WTC11 (cell line): ENCODE measurements at regions not wholly inside any gene's neighbourhood (a gene's known extent, or its start where the extent isn't known, plus 50 kb on each side); places are given as distances from the start of the nearest gene placed in this dataset.

ENCODE experiments used
- ATAC-seq: fragments of 200-7000 bp; cut with Tn5 transposase; 2 replicates; pipeline ENCODE4 v1.10.0; 2021; ENCODE audit warnings: mild to moderate bottlenecking, moderate library complexity
- CTCF ChIA-PET: fragments of 300-600 bp; sonication (Branson Sonifier 250); formaldehyde crosslinking; loops from one replicate; lab custom pipeline; 2021; ENCODE audit warnings: antibody characterized with exemption; lab: Charles Lee
- POLR2A ChIA-PET: fragments of 350-600 bp; sonication (Branson Sonifier 250); formaldehyde crosslinking; loops from one replicate; lab custom pipeline; 2021; ENCODE audit warnings: antibody characterized with exemption; lab: Charles Lee
- DNase-seq: peaks from one replicate; pipeline ENCODE4 v3.0.0; 2021; ENCODE audit warnings: low spot score
- H3K27ac Mint-ChIP-seq: 2 replicates; pipeline ENCODE4 v1.8.0; 2021; ENCODE audit warnings: mixed read lengths
- H3K27me3 Mint-ChIP-seq: 2 replicates; pipeline ENCODE4 v1.8.0; 2021; ENCODE audit warnings: low read depth, mild to moderate bottlenecking, moderate library complexity, mixed read lengths
- H3K36me3 Mint-ChIP-seq: 2 replicates; pipeline ENCODE4 v1.8.0; 2021; ENCODE audit warnings: mixed read lengths
- H3K4me1 Mint-ChIP-seq: 2 replicates; pipeline ENCODE4 v1.8.0; 2022; ENCODE audit warnings: mixed read lengths
- H3K4me3 Mint-ChIP-seq: 2 replicates; pipeline ENCODE4 v1.8.0; 2021; ENCODE audit warnings: mild to moderate bottlenecking, moderate library complexity, mixed read lengths
- H3K9me3 Mint-ChIP-seq: 2 replicates; pipeline ENCODE4 v1.8.0; 2021; ENCODE audit warnings: mixed read lengths
- ARID4B ChIP-seq: sonication (generic); formaldehyde crosslinking; IDR thresholded peaks from 2 replicates; pipeline ENCODE4 v1.8.0; 2023; ENCODE audit warnings: missing genetic modification reagents, mild to moderate bottlenecking, borderline replicate concordance
- CDX4 ChIP-seq: fragments of 250-450 bp; sonication (Bioruptor Pico); IDR thresholded peaks from 2 replicates; pipeline ENCODE4 v1.9.0; 2021; ENCODE audit warnings: moderate library complexity, mild to moderate bottlenecking, inconsistent platforms, borderline replicate concordance
- CREM ChIP-seq: sonication (generic); formaldehyde crosslinking; IDR thresholded peaks from 2 replicates; pipeline ENCODE4 v1.8.1; 2022; ENCODE audit warnings: mild to moderate bottlenecking, missing genetic modification reagents, moderate library complexity
- E2F4 ChIP-seq: sonication (generic); formaldehyde crosslinking; IDR thresholded peaks from 2 replicates; pipeline ENCODE4 v1.8.1; 2022; ENCODE audit warnings: low read depth, mild to moderate bottlenecking, moderate library complexity, missing genetic modification reagents, borderline replicate concordance
- ESRRA ChIP-seq: sonication (generic); formaldehyde crosslinking; IDR thresholded peaks from 2 replicates; pipeline ENCODE4 v1.8.1; 2022; ENCODE audit warnings: mild to moderate bottlenecking, missing genetic modification reagents, borderline replicate concordance
- GABPB1 ChIP-seq: sonication (generic); formaldehyde crosslinking; IDR thresholded peaks from 2 replicates; pipeline ENCODE4 v1.8.1; 2023; ENCODE audit warnings: mild to moderate bottlenecking, missing genetic modification reagents
- IRF1 ChIP-seq: sonication (generic); formaldehyde crosslinking; IDR thresholded peaks from 2 replicates; pipeline ENCODE4 v1.8.0; 2023; ENCODE audit warnings: missing genetic modification reagents
- MAX ChIP-seq: sonication (generic); formaldehyde crosslinking; IDR thresholded peaks from 2 replicates; pipeline ENCODE4 v1.8.0; 2022; ENCODE audit warnings: mild to moderate bottlenecking, missing genetic modification reagents
- SOX15 ChIP-seq: fragments of 250-450 bp; sonication (Bioruptor Pico); IDR thresholded peaks from 2 replicates; pipeline ENCODE4 v1.9.0; 2021; ENCODE audit warnings: mild to moderate bottlenecking
- SP1 ChIP-seq: sonication (generic); formaldehyde crosslinking; conservative IDR thresholded peaks from 2 replicates; pipeline ENCODE4 v1.8.1; 2022; ENCODE audit warnings: missing genetic modification reagents
- USF1 ChIP-seq: sonication (generic); formaldehyde crosslinking; IDR thresholded peaks from 2 replicates; pipeline ENCODE4 v1.8.0; 2022; ENCODE audit warnings: mild to moderate bottlenecking, missing genetic modification reagents
- ZNF232 ChIP-seq: sonication (generic); formaldehyde crosslinking; IDR thresholded peaks from 2 replicates; pipeline ENCODE4 v1.8.0; 2022; ENCODE audit warnings: mild to moderate bottlenecking, missing genetic modification reagents
- TF ChIP-seq, protein P1 (sequence below): sonication (generic); formaldehyde crosslinking; IDR thresholded peaks from 2 replicates; pipeline ENCODE4 v1.8.1; 2023; ENCODE audit warnings: mild to moderate bottlenecking, missing genetic modification reagents, borderline replicate concordance
- TF ChIP-seq, protein P2 (sequence below): sonication (generic); formaldehyde crosslinking; IDR thresholded peaks from 2 replicates; pipeline ENCODE4 v1.8.0; 2022; ENCODE audit warnings: missing genetic modification reagents
- TF ChIP-seq, protein P3 (sequence below): fragments of 200-600 bp; IDR thresholded peaks from 2 replicates; pipeline ENCODE4 v1.8.0; 2022; ENCODE audit warnings: antibody characterized with exemption

- TF ChIP-seq ARID4B (no peak), SOX15 (CRISPR knock-in tag) (no peak), CREM (CRISPR knock-in tag) (no peak), ESRRA (CRISPR knock-in tag) (no peak), ZNF232 (CRISPR knock-in tag) (no peak), SP1 (no peak)
- TF ChIP-seq, protein P1, sequence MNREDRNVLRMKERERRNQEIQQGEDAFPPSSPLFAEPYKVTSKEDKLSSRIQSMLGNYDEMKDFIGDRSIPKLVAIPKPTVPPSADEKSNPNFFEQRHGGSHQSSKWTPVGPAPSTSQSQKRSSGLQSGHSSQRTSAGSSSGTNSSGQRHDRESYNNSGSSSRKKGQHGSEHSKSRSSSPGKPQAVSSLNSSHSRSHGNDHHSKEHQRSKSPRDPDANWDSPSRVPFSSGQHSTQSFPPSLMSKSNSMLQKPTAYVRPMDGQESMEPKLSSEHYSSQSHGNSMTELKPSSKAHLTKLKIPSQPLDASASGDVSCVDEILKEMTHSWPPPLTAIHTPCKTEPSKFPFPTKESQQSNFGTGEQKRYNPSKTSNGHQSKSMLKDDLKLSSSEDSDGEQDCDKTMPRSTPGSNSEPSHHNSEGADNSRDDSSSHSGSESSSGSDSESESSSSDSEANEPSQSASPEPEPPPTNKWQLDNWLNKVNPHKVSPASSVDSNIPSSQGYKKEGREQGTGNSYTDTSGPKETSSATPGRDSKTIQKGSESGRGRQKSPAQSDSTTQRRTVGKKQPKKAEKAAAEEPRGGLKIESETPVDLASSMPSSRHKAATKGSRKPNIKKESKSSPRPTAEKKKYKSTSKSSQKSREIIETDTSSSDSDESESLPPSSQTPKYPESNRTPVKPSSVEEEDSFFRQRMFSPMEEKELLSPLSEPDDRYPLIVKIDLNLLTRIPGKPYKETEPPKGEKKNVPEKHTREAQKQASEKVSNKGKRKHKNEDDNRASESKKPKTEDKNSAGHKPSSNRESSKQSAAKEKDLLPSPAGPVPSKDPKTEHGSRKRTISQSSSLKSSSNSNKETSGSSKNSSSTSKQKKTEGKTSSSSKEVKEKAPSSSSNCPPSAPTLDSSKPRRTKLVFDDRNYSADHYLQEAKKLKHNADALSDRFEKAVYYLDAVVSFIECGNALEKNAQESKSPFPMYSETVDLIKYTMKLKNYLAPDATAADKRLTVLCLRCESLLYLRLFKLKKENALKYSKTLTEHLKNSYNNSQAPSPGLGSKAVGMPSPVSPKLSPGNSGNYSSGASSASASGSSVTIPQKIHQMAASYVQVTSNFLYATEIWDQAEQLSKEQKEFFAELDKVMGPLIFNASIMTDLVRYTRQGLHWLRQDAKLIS (CRISPR knock-in tag) = no peak
Observed at GRCh38 chr13:72126424-72126823, 259.4 kb upstream of the DACH1 start (continued).

DNA sequence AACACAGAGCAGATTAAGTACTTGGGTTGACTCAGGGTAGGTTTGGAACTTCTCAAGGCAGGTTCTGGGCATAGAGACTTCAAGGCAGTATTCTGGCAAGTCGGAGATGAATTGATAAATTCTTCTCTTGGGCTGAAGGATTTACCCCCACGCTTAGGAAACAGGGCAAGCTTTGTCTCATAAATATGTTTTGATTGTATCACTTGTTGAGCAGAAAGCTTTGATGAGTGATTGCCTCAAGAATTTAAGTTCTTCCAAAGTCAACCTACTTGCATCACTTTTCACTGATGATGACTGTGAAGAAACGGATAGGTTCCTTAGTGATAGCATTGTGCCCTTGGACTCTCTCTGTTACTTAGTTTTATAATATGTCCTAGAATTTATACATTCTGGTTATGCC is 258.6 kb upstream of the DACH1 start:
- Mint-ChIP-seq H3K36me3 (0 out of 2 replicates have a peak, but pooled peaks cover 5% of the 10 kb centered on the region), H3K9me3 (peaks cover 6% of the 10 kb centered on the region), H3K27me3 (no peaks in the 10 kb centered on the region), H3K4me1 (peaks cover 37% of the 10 kb centered on the region), H3K4me3 (no peak overlapping the region), H3K27ac (no peak overlapping the region)
- no peak for ATAC-seq
- POLR2A ChIA-PET = no interaction called here
- CTCF ChIA-PET = no interaction called here
- no peak for DNase-seq
- TF ChIP-seq IRF1 = no peak
- no peak for TF ChIP-seq GABPB1
- TF ChIP-seq, protein P2, sequence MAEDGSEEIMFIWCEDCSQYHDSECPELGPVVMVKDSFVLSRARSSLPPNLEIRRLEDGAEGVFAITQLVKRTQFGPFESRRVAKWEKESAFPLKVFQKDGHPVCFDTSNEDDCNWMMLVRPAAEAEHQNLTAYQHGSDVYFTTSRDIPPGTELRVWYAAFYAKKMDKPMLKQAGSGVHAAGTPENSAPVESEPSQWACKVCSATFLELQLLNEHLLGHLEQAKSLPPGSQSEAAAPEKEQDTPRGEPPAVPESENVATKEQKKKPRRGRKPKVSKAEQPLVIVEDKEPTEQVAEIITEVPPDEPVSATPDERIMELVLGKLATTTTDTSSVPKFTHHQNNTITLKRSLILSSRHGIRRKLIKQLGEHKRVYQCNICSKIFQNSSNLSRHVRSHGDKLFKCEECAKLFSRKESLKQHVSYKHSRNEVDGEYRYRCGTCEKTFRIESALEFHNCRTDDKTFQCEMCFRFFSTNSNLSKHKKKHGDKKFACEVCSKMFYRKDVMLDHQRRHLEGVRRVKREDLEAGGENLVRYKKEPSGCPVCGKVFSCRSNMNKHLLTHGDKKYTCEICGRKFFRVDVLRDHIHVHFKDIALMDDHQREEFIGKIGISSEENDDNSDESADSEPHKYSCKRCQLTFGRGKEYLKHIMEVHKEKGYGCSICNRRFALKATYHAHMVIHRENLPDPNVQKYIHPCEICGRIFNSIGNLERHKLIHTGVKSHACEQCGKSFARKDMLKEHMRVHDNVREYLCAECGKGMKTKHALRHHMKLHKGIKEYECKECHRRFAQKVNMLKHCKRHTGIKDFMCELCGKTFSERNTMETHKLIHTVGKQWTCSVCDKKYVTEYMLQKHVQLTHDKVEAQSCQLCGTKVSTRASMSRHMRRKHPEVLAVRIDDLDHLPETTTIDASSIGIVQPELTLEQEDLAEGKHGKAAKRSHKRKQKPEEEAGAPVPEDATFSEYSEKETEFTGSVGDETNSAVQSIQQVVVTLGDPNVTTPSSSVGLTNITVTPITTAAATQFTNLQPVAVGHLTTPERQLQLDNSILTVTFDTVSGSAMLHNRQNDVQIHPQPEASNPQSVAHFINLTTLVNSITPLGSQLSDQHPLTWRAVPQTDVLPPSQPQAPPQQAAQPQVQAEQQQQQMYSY (CRISPR knock-in tag) = no peak
- TF ChIP-seq MAX (CRISPR knock-in tag) = no peak
- no peak for TF ChIP-seq CREM (CRISPR knock-in tag)
- no peak for TF ChIP-seq USF1 (CRISPR knock-in tag)
- no peak for TF ChIP-seq E2F4 (CRISPR knock-in tag)
- TF ChIP-seq CDX4 (CRISPR knock-in tag) = no peak
- TF ChIP-seq, protein P3, sequence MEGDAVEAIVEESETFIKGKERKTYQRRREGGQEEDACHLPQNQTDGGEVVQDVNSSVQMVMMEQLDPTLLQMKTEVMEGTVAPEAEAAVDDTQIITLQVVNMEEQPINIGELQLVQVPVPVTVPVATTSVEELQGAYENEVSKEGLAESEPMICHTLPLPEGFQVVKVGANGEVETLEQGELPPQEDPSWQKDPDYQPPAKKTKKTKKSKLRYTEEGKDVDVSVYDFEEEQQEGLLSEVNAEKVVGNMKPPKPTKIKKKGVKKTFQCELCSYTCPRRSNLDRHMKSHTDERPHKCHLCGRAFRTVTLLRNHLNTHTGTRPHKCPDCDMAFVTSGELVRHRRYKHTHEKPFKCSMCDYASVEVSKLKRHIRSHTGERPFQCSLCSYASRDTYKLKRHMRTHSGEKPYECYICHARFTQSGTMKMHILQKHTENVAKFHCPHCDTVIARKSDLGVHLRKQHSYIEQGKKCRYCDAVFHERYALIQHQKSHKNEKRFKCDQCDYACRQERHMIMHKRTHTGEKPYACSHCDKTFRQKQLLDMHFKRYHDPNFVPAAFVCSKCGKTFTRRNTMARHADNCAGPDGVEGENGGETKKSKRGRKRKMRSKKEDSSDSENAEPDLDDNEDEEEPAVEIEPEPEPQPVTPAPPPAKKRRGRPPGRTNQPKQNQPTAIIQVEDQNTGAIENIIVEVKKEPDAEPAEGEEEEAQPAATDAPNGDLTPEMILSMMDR = no peak
